GM10248 (cell line): ENCODE measurements at regions not wholly inside any gene's neighbourhood (a gene's known extent, or its start where the extent isn't known, plus 50 kb on each side); places are given as distances from the start of the nearest gene placed in this dataset.

Source experiments
- CTCF ChIA-PET: fragments of 300-600 bp; sonication (Branson Sonifier 250); formaldehyde crosslinking; extraction: SDS; loops from one replicate; lab custom pipeline; 2021; ENCODE audit warnings: antibody characterized with exemption; lab: Yijun Ruan, JAX
- POLR2A ChIA-PET: fragments of 350-650 bp; sonication (Branson Sonifier 250); formaldehyde crosslinking; extraction: SDS; loops from one replicate; lab custom pipeline; 2020; ENCODE audit warnings: antibody characterized with exemption; lab: Yijun Ruan, JAX
- DNase-seq: peaks from one replicate; pipeline ENCODE4 v3.0.0; 2012; ENCODE audit errors: extremely low spot score
- CTCF ChIP-seq: IDR thresholded peaks from 2 replicates; pipeline ENCODE4 v1.5.1; 2012; ENCODE audit warnings: mild to moderate bottlenecking, low read depth; ENCODE audit errors: extremely low read depth, missing control alignments, control extremely low read depth

- POLR2A ChIA-PET = no interaction called here
- no peak for DNase-seq
- TF ChIP-seq CTCF = no peak
- CTCF ChIA-PET = no interaction called here
Observed at GRCh38 chr14:61111209-61111665, 130.2 kb downstream of the SLC38A6 start.

- no peak for DNase-seq
- CTCF ChIA-PET = no interaction called here
- TF ChIP-seq CTCF = no peak
- POLR2A ChIA-PET = no interaction called here
Observed at GRCh38 chr14:61110316-61111082, 129.5 kb downstream of the SLC38A6 start.

- TF ChIP-seq CTCF = no peak
- no peak for DNase-seq
- ChIA-PET POLR2A (no interaction called here), CTCF (interaction anchor here (1.0 to 1.3 kb wide), 3 partner anchors 10 to 31 kb away, joined by 3 to 4 read pairs (median 3); no protein-coding TSS in a partner anchor)
Observed at GRCh38 chr14:61109288-61109687, 128.2 kb downstream of the SLC38A6 start.

GRCh38 chr14:61108496-61109141 lies 127.6 kb downstream of the SLC38A6 start:
- no peak for DNase-seq
- no peak for TF ChIP-seq CTCF
- ChIA-PET POLR2A (no interaction called here), CTCF (interaction anchor here (1.0 to 1.3 kb wide), 3 partner anchors 9 to 30 kb away, joined by 3 to 4 read pairs (median 3); no protein-coding TSS in a partner anchor)

- DNase-seq = no peak
- ChIA-PET POLR2A (no interaction called here), CTCF (interaction anchor here (1.3 to 1.4 kb wide), 3 partner anchors 9 to 29 kb away, joined by 3 to 4 read pairs (median 4); no protein-coding TSS in a partner anchor)
- no peak for TF ChIP-seq CTCF
Observed at GRCh38 chr14:61107869-61108493, 126.9 kb downstream of the SLC38A6 start.

- no peak for DNase-seq
- ChIA-PET POLR2A (no interaction called here), CTCF (interaction anchor here (1.4 kb wide), 1 partner anchor 18 kb away, joined by 4 read pairs; no protein-coding TSS in a partner anchor)
- TF ChIP-seq CTCF = no peak
Observed at GRCh38 chr14:61106959-61107641, 126.1 kb downstream of the SLC38A6 start.
